GM18907 (cell line): ENCODE measurements at regions not wholly inside any gene's neighbourhood (a gene's known extent, or its start where the extent isn't known, plus 50 kb on each side); places are given as distances from the start of the nearest gene placed in this dataset.
"Not testable (repeated sequence)": the region's sequence is repeated elsewhere in the genome, so short reads cannot be mapped to it uniquely, and the experiment has no call there.

Experiments used
- ATAC-seq: cut with Tn5 transposase; IDR thresholded peaks from one replicate; pipeline ENCODE4 v1.9.1; 2021; ENCODE audit warnings: mild to moderate bottlenecking, moderate library complexity; ENCODE audit not compliant: unreplicated experiment

GRCh38 chr16:9607515-9608230, 516.2 kb downstream of the HAPSTR1 start:
- no peak for ATAC-seq

- ATAC-seq = no peak
Observed at GRCh38 chr16:9610727-9611126, 519.3 kb downstream of the HAPSTR1 start.

- ATAC-seq = no peak
Observed at GRCh38 chr16:9612267-9612666, 520.8 kb downstream of the HAPSTR1 start.

- ATAC-seq = no peak
Observed at GRCh38 chr16:9614389-9614788, 522.9 kb downstream of the HAPSTR1 start.

- ATAC-seq = no peak
Observed at GRCh38 chr16:9622268-9622667, 530.8 kb downstream of the HAPSTR1 start.

- ATAC-seq = no peak
Observed at GRCh38 chr16:9625122-9625521, 533.7 kb downstream of the HAPSTR1 start.

- ATAC-seq = no peak
Observed at GRCh38 chr16:9627427-9627826, 536.0 kb downstream of the HAPSTR1 start.

- no peak for ATAC-seq
Observed at GRCh38 chr16:9630119-9630518, 538.7 kb downstream of the HAPSTR1 start.

GRCh38 chr16:9630985-9631384, 539.5 kb downstream of the HAPSTR1 start:
- no peak for ATAC-seq

GRCh38 chr16:9633844-9634243, 542.4 kb downstream of the HAPSTR1 start:
- ATAC-seq = no peak

GRCh38 chr16:9635150-9635720, 543.8 kb downstream of the HAPSTR1 start:
- not testable (repeated sequence) for ATAC-seq

GRCh38 chr16:9644258-9644657, 538.0 kb downstream of the GRIN2A start:
- ATAC-seq = no peak

GRCh38 chr16:9645911-9646310, 536.3 kb downstream of the GRIN2A start:
- no peak for ATAC-seq

GRCh38 chr16:9647981-9648701, 534.1 kb downstream of the GRIN2A start:
- ATAC-seq = no peak

GRCh38 chr16:9650284-9650683, 531.9 kb downstream of the GRIN2A start:
- ATAC-seq = no peak

- ATAC-seq = no peak
Observed at GRCh38 chr16:9655051-9655450, 527.2 kb downstream of the GRIN2A start.

GRCh38 chr16:9657641-9658040, 524.6 kb downstream of the GRIN2A start:
- ATAC-seq = no peak

GRCh38 chr16:9658164-9658563, 524.1 kb downstream of the GRIN2A start:
- ATAC-seq = no peak

- ATAC-seq = no peak
Observed at GRCh38 chr16:9658586-9658985, 523.6 kb downstream of the GRIN2A start.

GRCh38 chr16:9660898-9661297, 521.3 kb downstream of the GRIN2A start:
- ATAC-seq = no peak

- ATAC-seq = no peak
Observed at GRCh38 chr16:9661336-9662017, 520.8 kb downstream of the GRIN2A start.

- no peak for ATAC-seq
Observed at GRCh38 chr16:9663588-9663987, 518.6 kb downstream of the GRIN2A start.
